Upper lobe of left lung (tissue), 6 donors: ENCODE measurements at regions not wholly inside any gene's neighbourhood (a gene's known extent, or its start where the extent isn't known, plus 50 kb on each side); places are given as distances from the start of the nearest gene placed in this dataset.
A peak's percentile ranks its signal among the peaks of the same experiment; 100 is the strongest.

Experiments used
- ATAC-seq, 2 donors: fragments of 200-7000 bp; cut with Tn5 transposase; one replicate each; pipeline ENCODE4 v1.9.1; 2022; ENCODE audit warnings: mild to moderate bottlenecking in 2 of 2, moderate library complexity in 2 of 2; ENCODE audit not compliant: low FRiP score in 2 of 2
- DNase-seq, 2 donors: peaks; one replicate each; pipeline ENCODE4 v3.0.0-alpha.2; 2019 to 2020
- H3K27ac ChIP-seq, 4 donors: fragments of 200-600 bp; sonication (generic); one replicate each; pipeline ENCODE4 v1.5.1; 2016 to 2019
- H3K27me3 ChIP-seq, 4 donors: fragments of 200-600 bp; sonication (generic); one replicate each; pipeline ENCODE4 v1.5.1; 2017 to 2019
- H3K36me3 ChIP-seq, 4 donors: fragments of 200-600 bp; sonication (generic); one replicate each; pipeline ENCODE4 v1.5.1; 2016 to 2019
- H3K4me1 ChIP-seq, 4 donors: fragments of 200-600 bp; sonication (generic); one replicate each; pipeline ENCODE4 v1.5.1; 2018 to 2019
- H3K4me3 ChIP-seq, 4 donors: fragments of 200-600 bp; sonication (generic); one replicate each; pipeline ENCODE4 v1.5.1; 2017 to 2019; ENCODE audit warnings: mild to moderate bottlenecking in 2 of 4, moderate library complexity in 1 of 4
- H3K9me3 ChIP-seq, 4 donors: fragments of 200-600 bp; sonication (generic); one replicate each; pipeline ENCODE4 v1.5.1; 2018 to 2019
- CTCF ChIP-seq, 6 experiments: fragments of 450-650 bp in 4 of 6; fragments of 200-600 bp in 2 of 6; sonication (generic) in 2 of 6; IDR thresholded peaks; one replicate each; pipeline ENCODE4 v1.5.1; 2016 to 2019; ENCODE audit warnings: antibody characterized with exemption in 6 of 6
- EP300 ChIP-seq, 4 donors: sonication (generic); formaldehyde crosslinking; IDR thresholded peaks; one replicate each; pipeline ENCODE4 v1.5.1; 2017; ENCODE audit warnings: antibody characterized with exemption in 4 of 4, control low read depth in 2 of 4
- POLR2A ChIP-seq, 4 donors: fragments of 450-650 bp; IDR thresholded peaks; one replicate each; pipeline ENCODE4 v1.5.1; 2016 to 2017; ENCODE audit warnings: antibody characterized with exemption in 4 of 4, mild to moderate bottlenecking in 2 of 4
- POLR2AphosphoS5 ChIP-seq, 2 donors: sonication (generic); formaldehyde crosslinking; IDR thresholded peaks; one replicate each; pipeline ENCODE4 v1.5.1; 2017; ENCODE audit warnings: antibody characterized with exemption in 2 of 2
- WGBS, 2 donors: methylation state at CpG; one replicate each; pipeline ENCODE4 v1.1.5; 2017 to 2018; 5-methylcytosine and 5-hydroxymethylcytosine counted together
- donor health status: DM: no; HTN: no; CAD: no; lungs with moderate emphysema.
- donor health status: DM: no; HTN: yes; CAD: no; lungs with severe emphysema.

- no peak for ATAC-seq
- Histone ChIP-seq H3K9me3 (no peaks in the 10 kb centered on the region), H3K36me3 (no peaks in the 10 kb centered on the region), H3K27me3 (no peaks in the 10 kb centered on the region), H3K27ac (no peak overlapping the region), H3K4me3 (no peak overlapping the region), H3K4me1 (peaks cover 5 to 10% (median 8%) of the 10 kb centered on the region in 4 donors)
- TF ChIP-seq POLR2A (IDR thresholded peaks at IDR 0.05) = no peak
- no peak for TF ChIP-seq EP300 (IDR thresholded peaks at IDR 0.05)
- TF ChIP-seq POLR2AphosphoS5 (IDR thresholded peaks at IDR 0.05) = no peak
- TF ChIP-seq CTCF (IDR thresholded peaks at IDR 0.05) = no peak
- DNase-seq = peak in 1 of 2 donors; percentile 68
- 87 to 93% methylated on average over 19 to 21 of the region's 21 CpGs for WGBS, 2 donors
These were observed 450.8 kb downstream of the SOX6 start for GRCh38 chr11:15905366-15906104.

- Histone ChIP-seq H3K27me3 (no peaks in the 10 kb centered on the region), H3K4me1 (peaks cover 5 to 9% (median 7%) of the 10 kb centered on the region in 4 donors), H3K36me3 (no peaks in the 10 kb centered on the region), H3K4me3 (no peak overlapping the region), H3K27ac (no peak overlapping the region), H3K9me3 (no peaks in the 10 kb centered on the region)
- WGBS, 2 donors = 77% methylated on average over 15 of the region's 15 CpGs
- no peak for TF ChIP-seq POLR2A (IDR thresholded peaks at IDR 0.05)
- no peak for TF ChIP-seq POLR2AphosphoS5 (IDR thresholded peaks at IDR 0.05)
- no peak for TF ChIP-seq CTCF (IDR thresholded peaks at IDR 0.05)
- no peak for TF ChIP-seq EP300 (IDR thresholded peaks at IDR 0.05)
- ATAC-seq (no peak), DNase-seq (peak in 1 of 2 donors; percentile 34)
These were observed 449.8 kb downstream of the SOX6 start for GRCh38 chr11:15906481-15907035.

GRCh38 chr11:15907806-15908205 lies 448.5 kb downstream of the SOX6 start:
- Histone ChIP-seq H3K4me3 (no peak overlapping the region), H3K9me3 (no peaks in the 10 kb centered on the region), H3K27me3 (no peaks in the 10 kb centered on the region), H3K36me3 (no peaks in the 10 kb centered on the region), H3K27ac (no peak overlapping the region), H3K4me1 (peaks cover 0 to 6% (median 1%) of the 10 kb centered on the region in 4 donors)
- WGBS, 2 donors = 99% methylated on average over 3 of the region's 3 CpGs
- TF ChIP-seq POLR2AphosphoS5 (IDR thresholded peaks at IDR 0.05) (no peak), CTCF (IDR thresholded peaks at IDR 0.05) (no peak), EP300 (IDR thresholded peaks at IDR 0.05) (no peak)
- ATAC-seq (no peak), DNase-seq (no peak)

GRCh38 chr11:15909937-15910598 lies 446.3 kb downstream of the SOX6 start:
- H3K27me3 ChIP-seq = no peaks in the 10 kb centered on the region
- H3K27ac ChIP-seq = no peak overlapping the region
- no peaks in the 10 kb centered on the region for H3K36me3 ChIP-seq
- no peaks in the 10 kb centered on the region for H3K9me3 ChIP-seq
- ATAC-seq (no peak), DNase-seq (no peak)
- 70 to 81% methylated on average over 11 of the region's 11 CpGs for WGBS, 2 donors
- peaks cover 0 to 6% (median 1%) of the 10 kb centered on the region in 4 donors for H3K4me1 ChIP-seq
- H3K4me3 ChIP-seq = no peak overlapping the region
- TF ChIP-seq POLR2A (IDR thresholded peaks at IDR 0.05) (no peak), EP300 (IDR thresholded peaks at IDR 0.05) (no peak), POLR2AphosphoS5 (IDR thresholded peaks at IDR 0.05) (no peak), CTCF (IDR thresholded peaks at IDR 0.05) (no peak)
